NCI-H146 (cell line): ENCODE measurements at regions not wholly inside any gene's neighbourhood (a gene's known extent, or its start where the extent isn't known, plus 50 kb on each side); places are given as distances from the start of the nearest gene placed in this dataset.
"Not testable (repeated sequence)": the region's sequence is repeated elsewhere in the genome, so short reads cannot be mapped to it uniquely, and the experiment has no call there.

Experiments
- DNase-seq: peaks from one replicate; lab custom pipeline; 2025; lab: John Stamatoyannopoulos, UW

DNA sequence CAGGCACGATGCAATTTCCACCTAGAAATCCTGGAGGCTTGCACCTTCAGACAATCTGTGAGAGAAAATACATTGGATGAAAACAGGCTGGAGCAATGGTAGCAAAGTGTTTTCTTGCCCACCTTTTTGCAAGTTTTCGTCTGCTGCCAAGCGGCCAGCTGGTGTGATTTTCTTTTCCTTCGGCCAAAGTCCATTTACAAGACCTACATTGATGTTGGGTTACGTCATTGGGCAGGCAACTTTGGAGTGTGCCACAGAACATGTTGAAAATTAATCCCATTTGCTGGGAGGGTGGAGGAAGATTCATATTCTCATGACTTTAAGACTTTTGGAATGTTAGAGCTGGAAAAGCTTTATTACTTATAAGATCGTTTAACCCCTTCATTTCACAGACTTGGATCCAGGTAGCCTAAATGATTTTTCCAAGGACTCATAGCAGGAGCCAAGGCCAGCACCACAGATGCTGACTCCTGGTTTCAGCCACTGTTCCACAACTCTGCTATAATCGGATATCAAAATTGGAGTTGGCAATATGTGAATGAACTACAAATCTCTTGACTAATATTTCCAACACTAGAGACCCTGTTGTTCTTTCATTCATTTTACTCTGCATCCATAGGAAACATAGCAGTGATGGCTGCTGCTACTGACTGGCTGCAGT, 352.1 kb downstream of the RND3 start:
- no peak for DNase-seq

DNA sequence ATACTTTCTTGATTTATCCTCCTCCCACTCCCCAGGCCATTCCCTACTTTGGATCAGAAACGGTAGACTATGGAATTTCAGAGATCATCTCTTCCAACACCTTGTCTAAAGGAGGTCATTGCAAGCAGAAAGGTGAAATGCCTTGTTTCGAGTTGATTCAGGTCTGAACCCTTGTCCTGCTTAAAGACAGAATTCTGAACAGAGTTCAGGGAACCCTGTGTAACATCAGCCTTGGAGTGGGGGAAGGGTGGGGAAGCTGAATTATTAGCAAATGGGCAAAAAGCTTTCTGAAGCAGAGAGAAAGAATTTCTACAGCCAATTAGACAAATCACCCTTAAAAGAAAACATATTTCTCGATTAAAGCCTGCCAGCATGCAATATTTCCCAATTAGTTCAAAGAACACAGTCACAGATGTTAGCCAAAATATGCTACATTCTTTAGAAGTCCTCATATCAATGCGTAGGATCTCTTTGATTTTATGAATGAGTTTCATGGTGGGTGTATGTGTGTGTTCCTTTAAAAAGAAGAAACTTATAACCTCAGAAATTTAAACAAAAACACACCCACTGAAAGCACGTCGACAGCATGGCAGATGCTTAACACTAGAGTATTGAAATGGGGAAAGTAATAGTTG, 353.1 kb downstream of the RND3 start:
- no peak for DNase-seq

DNA sequence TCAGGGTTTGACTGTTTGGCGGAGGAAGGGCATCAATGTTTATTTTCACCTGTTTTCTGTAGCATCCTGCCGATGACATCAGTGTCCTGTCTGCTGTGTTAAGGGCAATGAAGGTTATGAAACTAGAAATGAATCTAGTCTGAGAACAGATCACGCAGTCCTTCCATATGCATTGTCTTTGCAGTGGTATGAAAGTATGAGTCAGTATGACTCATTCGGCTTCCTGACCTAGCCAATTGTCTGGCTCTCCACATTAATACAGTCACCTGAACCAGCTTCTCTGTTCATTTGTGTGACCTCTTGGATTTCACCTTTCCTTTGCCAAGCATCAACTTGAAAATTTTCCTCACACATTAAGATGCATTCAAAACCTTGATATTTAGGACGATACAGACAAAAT, 353.8 kb downstream of the RND3 start:
- peak; percentile 53 for DNase-seq

DNA sequence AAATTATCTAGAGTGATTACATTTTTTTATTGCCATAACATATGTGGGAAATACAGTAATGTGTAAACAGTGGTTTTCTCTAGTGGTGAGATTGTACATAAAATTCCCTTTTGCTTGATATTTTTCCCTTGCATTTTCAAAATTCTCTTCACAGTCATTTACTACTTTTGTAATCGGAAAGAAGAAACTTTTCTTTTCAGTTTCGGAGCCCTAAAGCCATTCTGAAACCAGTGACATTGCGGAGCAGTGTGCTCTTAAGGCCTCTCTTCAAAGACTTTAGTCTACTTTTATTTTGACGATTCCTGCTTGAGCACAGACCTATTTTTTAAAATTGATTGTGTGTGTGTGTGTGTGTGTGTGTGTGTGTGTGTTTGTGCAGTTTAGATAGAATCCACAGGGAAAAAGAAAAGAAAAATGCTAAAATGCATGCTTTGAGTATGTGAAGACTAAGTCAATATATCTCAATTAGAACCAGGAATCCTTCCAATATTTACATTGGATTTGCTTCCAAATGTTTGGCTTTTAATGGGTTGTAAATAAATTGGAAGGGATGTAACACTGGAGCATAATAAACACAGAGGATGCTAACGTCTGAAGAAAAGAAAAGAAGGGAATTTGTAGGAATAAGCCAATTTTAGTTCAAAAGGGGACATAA, 357.4 kb downstream of the RND3 start:
- peak; percentile 31 for DNase-seq

DNA sequence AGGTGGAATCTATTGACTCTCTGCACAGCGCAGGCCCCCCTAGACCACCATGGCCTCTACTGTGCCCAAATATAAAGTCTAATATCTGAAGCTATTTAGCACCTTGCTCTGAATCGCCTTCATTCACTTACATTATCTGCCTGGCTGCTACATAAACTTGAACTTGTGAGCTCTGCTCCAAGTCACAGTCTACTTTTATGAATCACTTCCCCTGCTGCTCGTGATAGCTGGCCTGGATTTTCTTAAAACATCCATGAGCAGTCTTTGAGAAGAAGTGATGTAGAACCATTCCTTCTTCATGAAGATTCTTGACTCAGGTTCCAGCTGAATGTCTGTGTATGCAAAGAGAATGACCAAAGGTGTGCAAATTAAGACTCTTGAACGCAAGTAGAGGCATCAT, 359.5 kb downstream of the RND3 start:
- DNase-seq, result no peak

DNA sequence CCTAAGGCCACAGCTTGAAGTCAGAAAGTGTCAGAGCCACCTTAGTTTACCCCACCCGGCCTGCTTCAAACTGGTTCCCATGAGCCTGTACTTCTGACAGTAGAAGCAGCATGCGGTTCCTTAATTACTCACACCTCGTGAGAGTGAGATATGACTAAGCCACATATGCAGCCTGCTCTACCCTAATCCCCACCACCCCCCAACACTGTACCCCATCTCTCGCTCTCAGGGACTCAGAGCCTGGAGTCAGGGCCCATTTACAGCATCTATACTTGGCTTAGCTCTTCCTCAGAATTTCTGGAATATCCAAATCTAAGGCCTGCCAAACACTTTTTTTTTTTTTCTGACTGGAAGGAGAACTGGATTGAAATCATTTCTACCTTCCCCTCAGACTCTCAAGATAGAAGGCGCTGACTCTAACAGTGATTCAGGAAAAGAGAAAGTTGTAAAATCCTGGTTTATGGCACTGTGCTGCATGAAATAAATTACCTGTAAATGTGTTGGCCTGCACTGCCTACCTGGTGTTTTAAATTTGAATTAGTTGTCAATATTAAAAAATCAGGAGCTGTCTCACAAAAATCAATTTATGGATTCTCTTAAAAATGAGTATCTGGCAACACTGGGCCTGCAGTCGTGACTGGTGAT, 360.0 kb downstream of the RND3 start:
- DNase-seq, result no peak

DNA sequence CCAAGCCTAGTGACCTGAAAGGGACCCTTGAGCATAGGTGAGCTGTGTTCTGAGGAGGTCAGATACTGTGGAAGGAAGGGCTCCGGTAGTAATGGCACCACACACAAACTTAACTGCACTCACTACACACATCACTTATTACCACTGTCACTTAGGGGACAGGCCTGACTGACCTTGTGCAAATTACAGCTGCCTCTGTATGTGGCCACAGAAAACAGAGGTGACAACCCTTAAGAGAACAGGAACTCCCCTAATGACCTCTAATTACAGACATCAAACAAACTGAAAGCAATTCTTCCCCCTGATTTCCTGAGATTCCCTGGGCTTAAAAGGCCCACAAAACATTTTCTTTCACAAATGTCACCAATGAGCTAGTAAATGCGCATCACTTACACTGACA, 360.6 kb downstream of the RND3 start:
- peak; percentile 27 for DNase-seq

DNA sequence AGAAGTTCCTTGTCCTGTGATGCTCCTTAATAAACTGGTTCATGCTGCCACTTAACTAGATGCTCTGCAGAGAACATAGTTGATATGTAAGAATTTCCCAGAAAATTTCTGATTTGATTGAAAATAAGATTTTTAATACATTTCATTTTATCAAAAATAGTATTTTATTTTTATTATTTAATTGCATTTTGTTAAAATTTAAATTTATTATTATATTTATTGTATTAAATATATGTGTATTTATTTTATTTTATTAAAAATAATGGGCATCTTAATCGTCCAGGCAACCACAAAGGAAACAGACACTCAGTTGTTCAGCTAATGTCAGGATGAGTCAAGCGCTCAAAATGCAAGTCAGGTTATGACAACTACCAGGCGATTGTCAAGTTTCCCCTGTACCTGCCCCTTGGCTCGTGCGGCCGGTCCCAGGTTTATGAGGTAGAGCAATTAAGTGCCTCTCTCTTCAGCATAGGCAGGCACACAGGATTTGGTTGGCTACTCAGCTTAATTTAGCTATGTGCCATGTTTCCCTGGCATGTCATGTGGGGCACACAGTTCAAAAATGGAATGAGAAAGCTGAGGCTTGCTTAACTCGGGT, 361.2 kb downstream of the RND3 start:
- no peak for DNase-seq

DNA sequence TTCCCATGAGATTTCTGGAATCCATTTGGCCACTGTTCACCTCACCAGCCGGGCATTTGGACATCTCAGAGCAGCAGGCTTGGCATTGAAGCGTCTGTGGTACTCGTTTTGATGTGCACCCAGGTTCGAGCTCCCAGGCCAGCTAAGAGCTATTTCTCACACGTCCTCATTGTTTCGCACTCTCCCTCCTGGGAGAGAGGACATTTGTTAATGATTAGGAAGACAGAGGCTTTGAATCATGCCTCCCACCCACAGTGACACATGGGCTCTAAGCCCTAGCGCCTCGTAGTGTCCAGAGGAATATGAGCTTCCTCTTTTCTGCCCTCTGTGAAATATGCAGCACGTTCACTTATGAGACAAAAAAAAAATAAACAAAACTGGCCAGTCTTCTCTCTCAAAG, 361.8 kb downstream of the RND3 start:
- DNase-seq, result no peak

DNA sequence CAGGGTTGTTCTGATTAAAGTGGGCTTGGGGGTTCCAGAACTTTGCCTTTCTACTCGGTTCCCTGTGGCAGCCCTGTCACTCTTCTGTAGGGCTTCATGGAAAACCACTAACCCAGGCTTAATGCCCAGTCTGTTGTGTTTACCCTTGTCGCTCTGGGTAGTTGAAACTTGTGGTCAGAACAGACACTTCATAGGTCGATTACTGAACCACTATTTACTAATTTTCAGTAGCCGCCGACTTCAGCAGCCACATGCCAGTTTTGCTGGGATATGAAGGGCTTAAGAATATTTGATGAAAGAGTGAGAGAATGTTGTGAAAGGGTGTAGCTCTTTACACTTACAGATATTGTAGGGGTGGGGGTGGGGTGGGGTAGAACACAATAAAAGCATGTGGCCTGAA, 362.3 kb downstream of the RND3 start:
- DNase-seq, result no peak

DNA sequence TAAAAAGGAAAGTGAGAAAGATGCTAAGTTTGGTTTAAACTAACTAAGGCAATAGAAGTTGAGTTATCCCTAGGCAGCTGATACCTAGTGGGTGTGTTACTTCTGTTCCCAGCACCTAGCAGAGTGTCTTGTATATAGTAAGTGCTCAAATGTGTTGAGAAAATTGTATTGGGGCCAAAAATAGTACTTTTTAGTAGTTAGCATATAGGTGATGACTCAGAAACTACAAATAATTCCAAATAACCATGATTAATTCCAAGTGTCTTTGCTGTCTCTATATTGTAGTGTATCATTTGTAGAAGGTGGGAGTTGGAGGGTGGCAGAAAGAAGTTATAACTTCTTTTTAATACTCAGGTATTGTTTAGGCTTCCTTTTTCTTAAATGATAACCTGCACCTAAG, 362.7 kb downstream of the RND3 start:
- no peak for DNase-seq

DNA sequence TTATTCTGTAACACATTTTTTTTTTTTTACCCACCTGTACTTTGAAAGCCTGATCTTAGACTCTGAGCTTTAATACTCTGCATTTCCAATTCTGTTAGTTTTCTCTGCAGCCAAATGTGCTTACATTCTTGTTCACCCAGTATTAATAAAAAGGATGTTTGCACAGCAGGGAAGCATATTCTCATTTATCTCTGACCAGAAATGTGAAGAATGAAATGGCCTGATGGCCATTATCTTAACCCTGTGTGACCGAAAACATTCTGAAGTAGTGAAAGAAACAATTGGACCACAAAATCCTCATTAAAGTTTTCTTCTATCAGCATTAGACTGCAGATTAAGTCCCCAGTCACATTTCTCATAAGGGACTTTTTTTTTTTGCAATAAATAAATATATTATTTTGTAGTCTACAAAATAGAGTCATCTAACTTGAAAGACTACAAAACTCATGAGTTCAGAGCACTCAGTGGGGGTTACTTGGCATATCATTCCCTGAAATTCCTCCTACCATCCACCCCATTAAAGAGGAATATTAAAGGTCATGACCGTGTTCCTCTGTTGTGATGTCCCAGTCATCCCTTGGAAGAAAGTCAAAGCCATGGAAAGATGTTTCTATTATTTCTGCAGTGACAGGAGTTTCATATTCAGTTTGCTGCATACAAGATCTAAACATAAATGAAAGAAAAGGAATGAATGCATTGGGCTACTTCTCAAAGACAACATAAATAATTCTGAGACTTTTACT, 364.4 kb downstream of the RND3 start:
- DNase-seq, result peak; percentile 1

DNA sequence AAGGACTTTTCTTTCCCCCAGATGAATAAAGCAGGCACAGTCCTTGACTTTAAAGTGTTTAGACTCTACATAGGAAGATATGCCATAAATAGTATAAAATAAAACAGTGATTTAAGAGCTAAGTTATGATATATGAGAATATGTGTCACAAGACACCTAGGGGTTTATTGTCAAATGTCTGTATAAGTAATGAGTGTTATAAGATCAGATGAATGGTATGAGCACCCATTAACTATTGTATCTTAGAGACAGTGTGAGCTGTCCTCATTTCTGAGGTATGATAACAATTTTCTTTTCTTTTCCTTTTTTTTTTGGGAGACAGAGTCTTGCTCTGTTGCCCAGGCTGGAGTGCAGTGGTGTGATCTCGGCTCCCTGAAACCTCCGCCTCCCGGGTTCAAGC, 365.3 kb downstream of the RND3 start:
- DNase-seq, result no peak

DNA sequence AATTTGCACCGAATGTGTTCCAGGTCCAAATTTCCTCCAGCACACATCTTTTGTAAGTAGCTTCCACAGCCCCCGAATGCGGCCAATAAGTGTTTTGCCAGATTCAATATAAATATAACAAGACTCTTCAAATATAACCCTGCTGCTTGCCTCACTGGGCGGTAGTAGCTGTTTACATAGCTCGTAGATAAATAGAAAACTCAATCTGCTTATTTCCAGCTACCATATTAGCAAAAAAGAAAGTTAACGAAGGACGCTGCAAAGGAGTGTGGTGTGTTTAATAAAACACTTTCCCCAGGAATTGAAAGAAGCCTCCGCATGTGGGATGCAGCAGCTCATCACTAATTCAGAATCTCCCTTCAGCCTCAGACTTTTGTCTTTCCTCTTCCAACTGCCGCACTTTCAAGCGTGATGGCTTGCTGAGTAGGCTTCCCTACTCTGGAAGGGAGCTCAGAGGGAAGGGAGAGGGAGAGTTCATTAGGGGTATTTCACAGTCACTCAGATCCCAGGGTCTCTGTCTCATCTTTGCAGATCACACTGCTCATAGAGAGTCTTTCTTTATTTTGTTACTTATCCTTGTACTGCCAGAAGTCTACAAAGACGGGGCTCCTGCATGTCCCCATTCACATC, 367.0 kb downstream of the RND3 start:
- peak; percentile 30 for DNase-seq

DNA sequence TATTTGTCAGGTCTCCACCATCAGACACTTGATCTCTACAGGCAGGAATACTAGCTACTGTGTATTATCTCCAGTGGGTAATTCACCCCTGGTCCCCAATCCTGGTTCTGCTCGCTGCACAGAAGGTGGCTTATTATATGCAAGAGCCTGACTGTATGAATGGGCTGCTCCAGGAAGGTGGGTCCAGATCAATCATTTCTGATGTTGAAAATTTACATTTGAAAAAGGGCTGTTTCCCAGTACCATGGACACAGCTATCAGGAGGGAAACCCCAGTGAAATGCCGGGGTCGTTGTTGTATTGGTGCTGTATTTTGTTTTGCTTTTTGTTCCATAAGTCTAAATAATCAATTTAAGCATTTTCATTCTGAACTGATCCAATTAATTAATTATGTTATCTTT, 367.6 kb downstream of the RND3 start:
- DNase-seq, result peak; percentile 50

DNA sequence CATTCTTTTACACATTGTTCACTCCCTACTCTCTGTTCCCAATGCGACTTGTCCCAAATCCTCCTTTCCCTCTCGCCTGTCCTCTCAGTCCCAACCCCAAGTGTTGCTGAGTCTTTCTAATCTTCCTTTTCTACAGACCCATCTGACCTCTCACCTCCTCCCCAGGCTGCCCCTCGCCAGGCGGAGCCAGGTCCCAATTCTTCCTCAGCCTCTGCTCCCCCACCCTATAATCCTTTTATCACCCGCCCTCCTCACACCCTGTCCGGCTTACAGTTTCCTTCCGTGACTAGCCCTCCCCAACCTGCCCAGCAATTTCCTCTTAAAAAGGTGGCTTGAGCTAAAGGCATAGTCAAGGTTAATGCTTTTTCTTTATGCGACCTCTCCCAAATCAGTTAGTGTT, 373.4 kb downstream of the RND3 start:
- not testable (repeated sequence) for DNase-seq

DNA sequence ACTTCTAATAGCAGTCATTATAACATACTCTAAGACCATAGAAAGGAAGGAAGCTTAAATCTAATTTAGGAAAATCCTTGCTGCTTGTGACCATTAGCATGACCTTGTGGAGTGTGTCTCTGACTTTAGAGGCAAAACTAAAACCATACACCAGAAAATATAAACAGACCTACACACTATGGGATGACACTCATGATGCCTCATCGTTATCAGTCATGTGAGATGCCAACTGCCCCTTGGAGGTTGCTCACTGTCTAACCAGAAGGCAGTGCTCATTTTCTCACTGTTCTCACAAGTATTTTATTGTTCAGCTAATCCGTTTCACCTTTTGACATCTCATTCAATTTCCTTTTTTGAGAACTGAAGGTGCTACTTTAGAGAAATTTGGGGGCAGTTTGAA, 376.9 kb downstream of the RND3 start:
- no peak for DNase-seq

DNA sequence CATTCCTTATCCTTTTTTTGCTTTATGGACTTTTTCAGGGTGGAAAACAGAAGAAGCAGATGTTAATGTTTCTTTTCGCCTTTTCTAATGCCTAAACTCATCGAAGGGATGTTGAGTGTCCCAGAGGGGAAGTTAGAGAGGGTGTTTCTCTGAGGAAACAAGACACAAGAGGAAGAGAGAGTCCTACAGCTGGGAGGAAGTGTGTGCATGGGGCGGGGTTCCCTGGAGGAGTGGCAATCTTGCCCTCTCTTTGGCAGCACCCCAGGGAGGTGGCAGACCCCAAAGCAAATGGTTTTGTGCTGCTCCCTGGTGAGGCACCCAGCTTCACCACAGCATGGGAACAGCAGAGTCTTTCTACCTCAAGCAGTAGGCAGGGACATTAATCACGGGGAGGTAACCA, 377.6 kb downstream of the RND3 start:
- no peak for DNase-seq

DNA sequence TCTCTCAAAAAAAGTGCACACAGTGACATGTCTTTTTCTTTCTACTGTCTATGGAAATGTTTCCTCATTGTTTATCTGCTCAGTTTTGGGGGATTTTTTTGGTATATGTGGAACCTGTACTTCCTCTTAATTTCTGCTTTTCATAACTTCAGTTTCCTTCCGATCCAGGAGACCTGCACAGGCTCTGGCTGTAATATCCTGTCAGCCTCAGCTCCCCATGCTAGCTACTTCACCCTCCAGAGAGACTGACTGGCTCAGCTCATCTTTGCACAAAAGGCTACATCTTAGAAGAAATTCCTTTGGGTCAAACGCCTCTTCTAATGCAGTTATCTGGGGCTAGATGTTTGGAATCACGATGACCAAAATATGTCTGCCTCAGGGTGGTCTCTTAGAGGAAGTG, 378.4 kb downstream of the RND3 start:
- no peak for DNase-seq

DNA sequence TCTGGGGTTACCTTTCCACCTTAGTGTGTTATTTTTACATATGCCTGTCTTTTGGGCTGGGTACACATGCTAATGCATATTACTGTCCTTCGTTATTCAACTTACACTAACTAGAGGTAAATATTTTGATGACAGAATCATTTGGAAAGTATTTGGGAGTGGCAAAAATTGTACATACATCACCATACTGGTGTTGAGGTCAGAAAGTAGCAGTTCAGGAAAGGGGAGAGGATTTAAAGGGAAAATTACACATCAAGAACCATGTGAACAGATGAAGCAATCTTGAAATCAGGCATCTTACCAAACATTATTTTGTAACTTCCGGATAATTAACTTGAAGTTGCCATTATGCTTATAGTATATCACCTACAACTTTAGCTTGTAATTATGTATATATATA, 379.7 kb downstream of the RND3 start:
- no peak for DNase-seq

DNA sequence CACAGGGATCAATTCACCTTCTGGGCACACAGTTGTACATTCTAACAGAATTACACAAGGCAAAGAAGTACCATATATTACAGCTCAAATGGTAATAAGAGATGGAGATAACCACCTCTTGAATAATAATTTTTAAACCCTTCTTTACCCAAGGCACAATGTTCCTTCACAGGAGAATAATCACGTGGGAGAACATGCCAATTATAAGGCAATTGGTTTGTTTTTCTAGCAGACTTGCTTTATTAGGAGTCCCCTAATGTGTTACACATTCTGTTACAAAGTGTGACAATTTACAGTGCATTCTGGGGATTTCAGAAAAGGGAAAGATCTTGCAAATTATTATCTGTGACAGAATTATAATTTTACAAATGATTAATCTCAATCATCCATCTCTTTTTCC, 380.3 kb downstream of the RND3 start:
- DNase-seq, result no peak

DNA sequence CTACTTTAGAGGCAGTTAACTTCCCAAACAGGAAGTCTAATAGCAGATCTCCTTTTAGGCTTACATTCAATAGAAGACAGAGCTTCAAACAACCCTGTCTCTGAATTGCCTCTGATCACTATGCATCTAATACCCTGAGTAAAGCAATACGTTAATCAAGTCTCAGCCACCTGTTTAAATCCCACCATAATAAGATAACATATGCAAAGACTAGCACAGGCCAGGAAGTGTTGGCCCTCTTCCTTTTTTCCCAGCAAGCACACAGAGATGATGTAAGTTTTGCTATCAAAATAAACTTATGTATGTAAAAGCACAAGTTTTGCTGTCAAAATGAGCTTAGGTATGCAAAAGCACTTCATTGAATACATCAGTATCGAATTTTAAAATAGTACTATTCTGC, 385.5 kb downstream of the RND3 start:
- no peak for DNase-seq
